HCT116 (cell line): ENCODE measurements at regions not wholly inside any gene's neighbourhood (a gene's known extent, or its start where the extent isn't known, plus 50 kb on each side); places are given as distances from the start of the nearest gene placed in this dataset.

Experiments used
- EZH2phosphoT487 ChIP-seq: fragments of 200-600 bp; IDR thresholded peaks from 2 replicates; pipeline ENCODE4 v1.6.1; 2018; ENCODE audit warnings: antibody characterized with exemption, borderline replicate concordance
- POLR2AphosphoS5 ChIP-seq: IDR thresholded peaks from 2 replicates; pipeline ENCODE4 v1.6.1; 2011; ENCODE audit warnings: mild to moderate bottlenecking, low read depth, low read length, moderate library complexity
- YY1 ChIP-seq: IDR thresholded peaks from 2 replicates; pipeline ENCODE4 v1.6.1; 2011; ENCODE audit warnings: low read length, low read depth, moderate library complexity, mild to moderate bottlenecking; ENCODE audit not compliant: insufficient replicate concordance; ENCODE audit errors: extremely low read depth
- TF ChIP-seq, protein P1 (sequence below): IDR thresholded peaks from 2 replicates; pipeline ENCODE4 v1.6.1; 2012

DNA sequence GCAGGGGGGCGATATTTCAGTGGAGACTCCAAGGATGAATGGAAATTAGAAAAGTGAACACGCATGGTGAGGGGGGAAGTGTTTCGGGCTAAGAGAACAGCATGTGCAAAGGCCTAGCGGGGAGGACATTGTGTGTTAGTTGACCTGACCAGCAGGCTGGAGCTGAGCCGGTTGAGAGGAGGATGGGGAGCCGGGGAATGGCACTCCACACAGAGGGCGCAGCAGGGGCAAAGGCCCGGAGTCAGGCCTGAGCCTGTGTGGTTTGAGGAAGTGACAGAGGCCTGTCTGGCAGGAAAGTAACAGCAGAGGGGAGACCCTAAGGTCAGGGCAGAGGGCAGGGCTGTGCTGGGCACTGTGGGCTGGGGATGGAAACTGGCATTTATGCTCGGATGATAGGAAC is 83.2 kb upstream of the ZNF479 start:
- TF ChIP-seq YY1 (no peak), EZH2phosphoT487 (no peak), POLR2AphosphoS5 (no peak)
- TF ChIP-seq, protein P1, sequence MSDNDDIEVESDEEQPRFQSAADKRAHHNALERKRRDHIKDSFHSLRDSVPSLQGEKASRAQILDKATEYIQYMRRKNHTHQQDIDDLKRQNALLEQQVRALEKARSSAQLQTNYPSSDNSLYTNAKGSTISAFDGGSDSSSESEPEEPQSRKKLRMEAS: no peak
